ENCODE measurements at regions not wholly inside any gene's neighbourhood (a gene's known extent, or its start where the extent isn't known, plus 50 kb on each side); places are given as distances from the start of the nearest gene placed in this dataset.
"Not testable (repeated sequence)": the region's sequence is repeated elsewhere in the genome, so short reads cannot be mapped to it uniquely, and the experiment has no call there.

GRCh38 chr1:221972276-221973235 lies 230.7 kb upstream of the DUSP10 start:
- H4K20me1 ChIP-seq (ENCODE audit: insufficient read depth): no peaks in the 10 kb centered on the region
- no peaks in the 10 kb centered on the region for H3K9me3 ChIP-seq (ENCODE audit: low read length)
- H3K4me2 ChIP-seq (ENCODE audit: low read length): no peak overlapping the region

GRCh38 chr1:221971035-221971434 lies 229.1 kb upstream of the DUSP10 start:
- H3K4me2 ChIP-seq (ENCODE audit: low read length); H3K9me3 ChIP-seq (ENCODE audit: low read length); H3K9me2 ChIP-seq (ENCODE audit: insufficient read depth, low read length); H3K36me3 ChIP-seq (ENCODE audit: insufficient read depth, low read length); H3K79me2 ChIP-seq (replicated peaks; ENCODE audit: insufficient read depth, low read length); H3K4me3 ChIP-seq (ENCODE audit: low read length); H3K9ac ChIP-seq (ENCODE audit: low read length); H3F3A ChIP-seq (ENCODE audit: insufficient read depth, low read length, poor library complexity, severe bottlenecking); H2AFZ ChIP-seq (ENCODE audit: low read depth, low read length); H4K20me1 ChIP-seq (ENCODE audit: insufficient read depth); H3K27me3 ChIP-seq (ENCODE audit: insufficient read depth, low read depth, low read length); H3K27ac ChIP-seq (ENCODE audit: low read length): not testable (repeated sequence)

More at GRCh38 chr1:221972276-221973235, 230.7 kb upstream of the DUSP10 start:
- no peak overlapping the region for H2AFZ ChIP-seq (ENCODE audit: low read depth, low read length)
- no peaks in the 10 kb centered on the region for H3K27me3 ChIP-seq (ENCODE audit: insufficient read depth, low read depth, low read length)
- no peak overlapping the region for H3K4me3 ChIP-seq (ENCODE audit: low read length)
- no peak overlapping the region for H3K9ac ChIP-seq (ENCODE audit: low read length)
- no peaks in the 10 kb centered on the region for H3K9me2 ChIP-seq (ENCODE audit: insufficient read depth, low read length)
- H3K36me3 ChIP-seq (ENCODE audit: insufficient read depth, low read length): no peaks in the 10 kb centered on the region
- TF ChIP-seq POLR2AphosphoS5 (IDR thresholded peaks at IDR 0.05) (no peak), CTCF (IDR thresholded peaks at IDR 0.05; ENCODE audit: poor library complexity, severe bottlenecking) (no peak)
- H3F3A ChIP-seq (ENCODE audit: insufficient read depth, low read length, poor library complexity, severe bottlenecking): no peaks in the 10 kb centered on the region
- no peaks in the 10 kb centered on the region for H3K79me2 ChIP-seq (replicated peaks; ENCODE audit: insufficient read depth, low read length)
- H3K27ac ChIP-seq (ENCODE audit: low read length): no peak overlapping the region

GRCh38 chr1:221969298-221969858 lies 227.5 kb upstream of the DUSP10 start:
- H3K4me2 ChIP-seq (ENCODE audit: low read length); H3K9me2 ChIP-seq (ENCODE audit: insufficient read depth, low read length); H2AFZ ChIP-seq (ENCODE audit: low read depth, low read length); H3K9me3 ChIP-seq (ENCODE audit: low read length); H3K27ac ChIP-seq (ENCODE audit: low read length); H4K20me1 ChIP-seq (ENCODE audit: insufficient read depth); H3K27me3 ChIP-seq (ENCODE audit: insufficient read depth, low read depth, low read length); H3F3A ChIP-seq (ENCODE audit: insufficient read depth, low read length, poor library complexity, severe bottlenecking); H3K9ac ChIP-seq (ENCODE audit: low read length); H3K4me3 ChIP-seq (ENCODE audit: low read length); H3K36me3 ChIP-seq (ENCODE audit: insufficient read depth, low read length); H3K79me2 ChIP-seq (replicated peaks; ENCODE audit: insufficient read depth, low read length): not testable (repeated sequence)

GRCh38 chr1:221967538-221967937 lies 225.6 kb upstream of the DUSP10 start:
- not testable (repeated sequence) for H3K27ac ChIP-seq (ENCODE audit: low read length); H3K9ac ChIP-seq (ENCODE audit: low read length); H3K9me2 ChIP-seq (ENCODE audit: insufficient read depth, low read length); H3K79me2 ChIP-seq (replicated peaks; ENCODE audit: insufficient read depth, low read length); H3K27me3 ChIP-seq (ENCODE audit: insufficient read depth, low read depth, low read length); H3K36me3 ChIP-seq (ENCODE audit: insufficient read depth, low read length); H3F3A ChIP-seq (ENCODE audit: insufficient read depth, low read length, poor library complexity, severe bottlenecking); H3K9me3 ChIP-seq (ENCODE audit: low read length); H2AFZ ChIP-seq (ENCODE audit: low read depth, low read length); H4K20me1 ChIP-seq (ENCODE audit: insufficient read depth); H3K4me3 ChIP-seq (ENCODE audit: low read length); H3K4me2 ChIP-seq (ENCODE audit: low read length)

GRCh38 chr1:221966888-221967287 lies 225.0 kb upstream of the DUSP10 start:
- H2AFZ ChIP-seq (ENCODE audit: low read depth, low read length): not testable (repeated sequence)

GRCh38 chr1:221965891-221966290 lies 224.0 kb upstream of the DUSP10 start:
- not testable (repeated sequence) for H3F3A ChIP-seq (ENCODE audit: insufficient read depth, low read length, poor library complexity, severe bottlenecking); H2AFZ ChIP-seq (ENCODE audit: low read depth, low read length); H3K4me2 ChIP-seq (ENCODE audit: low read length); H3K9ac ChIP-seq (ENCODE audit: low read length); H4K20me1 ChIP-seq (ENCODE audit: insufficient read depth); H3K9me2 ChIP-seq (ENCODE audit: insufficient read depth, low read length); H3K79me2 ChIP-seq (replicated peaks; ENCODE audit: insufficient read depth, low read length); H3K27me3 ChIP-seq (ENCODE audit: insufficient read depth, low read depth, low read length); H3K36me3 ChIP-seq (ENCODE audit: insufficient read depth, low read length); H3K9me3 ChIP-seq (ENCODE audit: low read length); H3K27ac ChIP-seq (ENCODE audit: low read length); H3K4me3 ChIP-seq (ENCODE audit: low read length)

More at GRCh38 chr1:221966888-221967287, 225.0 kb upstream of the DUSP10 start:
- H4K20me1 ChIP-seq (ENCODE audit: insufficient read depth); H3K27me3 ChIP-seq (ENCODE audit: insufficient read depth, low read depth, low read length); H3K4me2 ChIP-seq (ENCODE audit: low read length); H3K27ac ChIP-seq (ENCODE audit: low read length); H3F3A ChIP-seq (ENCODE audit: insufficient read depth, low read length, poor library complexity, severe bottlenecking); H3K79me2 ChIP-seq (replicated peaks; ENCODE audit: insufficient read depth, low read length); H3K4me3 ChIP-seq (ENCODE audit: low read length); H3K9ac ChIP-seq (ENCODE audit: low read length); H3K9me2 ChIP-seq (ENCODE audit: insufficient read depth, low read length); H3K9me3 ChIP-seq (ENCODE audit: low read length); H3K36me3 ChIP-seq (ENCODE audit: insufficient read depth, low read length): not testable (repeated sequence)

Measured in neural cell (in vitro differentiated cells).